Osteoblast (primary cell): ENCODE measurements at regions not wholly inside any gene's neighbourhood (a gene's known extent, or its start where the extent isn't known, plus 50 kb on each side); places are given as distances from the start of the nearest gene placed in this dataset.

Source experiments
- DNase-seq: peaks from one replicate; pipeline ENCODE4 v3.0.0; 2011; ENCODE audit warnings: low spot score, mixed read lengths; ENCODE audit not compliant: insufficient read length; ENCODE audit errors: missing footprints
- H2AFZ ChIP-seq: 2 replicates; pipeline ENCODE4 v1.6.0; 2011; ENCODE audit warnings: mild to moderate bottlenecking, low read length
- H3K27ac ChIP-seq: 2 replicates; pipeline ENCODE4 v1.5.1; 2011; ENCODE audit warnings: mild to moderate bottlenecking, low read depth, low read length, moderate library complexity
- H3K27me3 ChIP-seq: 2 replicates; pipeline ENCODE4 v1.6.0; 2012; ENCODE audit warnings: mild to moderate bottlenecking, control low read depth, inconsistent platforms, low read length, moderate library complexity; ENCODE audit not compliant: insufficient read depth
- H3K36me3 ChIP-seq: 2 replicates; pipeline ENCODE4 v1.5.1; 2011; ENCODE audit warnings: mild to moderate bottlenecking, low read length, control low read depth, moderate library complexity; ENCODE audit not compliant: insufficient read depth
- H3K4me1 ChIP-seq: 2 replicates; pipeline ENCODE4 v1.5.1; 2011; ENCODE audit warnings: mild to moderate bottlenecking, low read length, control low read depth, moderate library complexity; ENCODE audit not compliant: insufficient read depth
- H3K4me2 ChIP-seq: 2 replicates; pipeline ENCODE4 v1.6.0; 2011; ENCODE audit warnings: mild to moderate bottlenecking, low read length; ENCODE audit not compliant: insufficient read depth
- H3K4me3 ChIP-seq: fragments of 200-600 bp; sonication (generic); 3 replicates; pipeline ENCODE4 v1.5.1; 2012; ENCODE audit warnings: mild to moderate bottlenecking, low read length, inconsistent platforms; ENCODE audit not compliant: insufficient read depth
- H3K79me2 ChIP-seq: 2 replicates; pipeline ENCODE4 v1.6.0; 2012; ENCODE audit warnings: mild to moderate bottlenecking, low read length, control low read depth, inconsistent platforms; ENCODE audit not compliant: insufficient read depth
- H3K9me3 ChIP-seq: 2 replicates; pipeline ENCODE4 v1.5.1; 2011; ENCODE audit warnings: low read depth, low read length, control low read depth
- H4K20me1 ChIP-seq: 2 replicates; pipeline ENCODE4 v1.6.0; 2012; ENCODE audit warnings: mild to moderate bottlenecking, low read length, control low read depth; ENCODE audit not compliant: insufficient read depth
- CTCF ChIP-seq: IDR thresholded peaks from 2 replicates; pipeline ENCODE4 v1.5.1; 2011; ENCODE audit warnings: mild to moderate bottlenecking, low read depth, low read length, moderate library complexity; ENCODE audit errors: extremely low read depth

- Histone ChIP-seq H3K36me3 (no peaks in the 10 kb centered on the region), H3K4me3 (no peak overlapping the region), H3K27me3 (no peaks in the 10 kb centered on the region), H3K79me2 (no peaks in the 10 kb centered on the region), H3K9me3 (no peaks in the 10 kb centered on the region), H2AFZ (no peak overlapping the region), H3K4me1 (peaks cover 9% of the 10 kb centered on the region), H3K27ac (no peak overlapping the region), H3K4me2 (peak overlapping the region; percentile 1), H4K20me1 (no peaks in the 10 kb centered on the region)
- peak; percentile 93 for TF ChIP-seq CTCF
- peak; percentile 89 for DNase-seq
These were observed 172.1 kb upstream of the GGTLC1 start for GRCh38 chr20:24160563-24161281.

- no peaks in the 10 kb centered on the region for H3K79me2 ChIP-seq
- no peak overlapping the region for H3K4me2 ChIP-seq
- no peaks in the 10 kb centered on the region for H4K20me1 ChIP-seq
- H3K36me3 ChIP-seq, result no peaks in the 10 kb centered on the region
- H3K9me3 ChIP-seq, result no peaks in the 10 kb centered on the region
- no peaks in the 10 kb centered on the region for H3K27me3 ChIP-seq
- no peak overlapping the region for H2AFZ ChIP-seq
- peaks cover 9% of the 10 kb centered on the region for H3K4me1 ChIP-seq
- H3K27ac ChIP-seq, result no peak overlapping the region
- no peak overlapping the region for H3K4me3 ChIP-seq
- DNase-seq, result no peak
- TF ChIP-seq CTCF, result no peak
These were observed 169.7 kb upstream of the GGTLC1 start for GRCh38 chr20:24158281-24158680.

- TF ChIP-seq CTCF, result no peak
- H3K27ac ChIP-seq, result no peak overlapping the region
- no peak overlapping the region for H2AFZ ChIP-seq
- no peak for DNase-seq
- H3K4me3 ChIP-seq, result no peak overlapping the region
- H3K79me2 ChIP-seq, result no peaks in the 10 kb centered on the region
- H3K9me3 ChIP-seq, result no peaks in the 10 kb centered on the region
- no peaks in the 10 kb centered on the region for H3K27me3 ChIP-seq
- H3K4me1 ChIP-seq, result peaks cover 9% of the 10 kb centered on the region
- H3K4me2 ChIP-seq, result no peak overlapping the region
- H4K20me1 ChIP-seq, result no peaks in the 10 kb centered on the region
- H3K36me3 ChIP-seq, result no peaks in the 10 kb centered on the region
These were observed 168.6 kb upstream of the GGTLC1 start for GRCh38 chr20:24157213-24157612.

GRCh38 chr20:24153101-24154040, 164.8 kb upstream of the GGTLC1 start:
- Histone ChIP-seq H3K27ac (no peak overlapping the region), H3K4me2 (no peak overlapping the region), H2AFZ (no peak overlapping the region), H3K79me2 (no peaks in the 10 kb centered on the region), H3K4me1 (peaks cover 6% of the 10 kb centered on the region), H3K9me3 (no peaks in the 10 kb centered on the region), H3K27me3 (no peaks in the 10 kb centered on the region), H3K4me3 (no peak overlapping the region), H4K20me1 (no peaks in the 10 kb centered on the region), H3K36me3 (no peaks in the 10 kb centered on the region)
- no peak for DNase-seq
- TF ChIP-seq CTCF, result no peak
